Fibroblast of pulmonary artery (primary cell): ENCODE measurements at regions not wholly inside any gene's neighbourhood (a gene's known extent, or its start where the extent isn't known, plus 50 kb on each side); places are given as distances from the start of the nearest gene placed in this dataset.
"Not testable (repeated sequence)": the region's sequence is repeated elsewhere in the genome, so short reads cannot be mapped to it uniquely, and the experiment has no call there.

ENCODE experiments used
- DNase-seq: peaks from one replicate; pipeline ENCODE4 v3.0.0-alpha.2; 2010; ENCODE audit warnings: low read depth
- H3K4me3 ChIP-seq: replicated peaks from 2 replicates; pipeline ENCODE4 v1.5.1; 2011; ENCODE audit warnings: low read depth, mild to moderate bottlenecking, control low read depth, low read length, moderate library complexity
- CTCF ChIP-seq: IDR thresholded peaks from 2 replicates; pipeline ENCODE4 v1.5.1; 2011; ENCODE audit warnings: mild to moderate bottlenecking, control low read depth, low read length, inconsistent platforms; ENCODE audit errors: missing control alignments

- no peak overlapping the region for H3K4me3 ChIP-seq
- peak; percentile 30 for DNase-seq
- TF ChIP-seq CTCF = no peak
These were observed 83.2 kb upstream of the SSBP2 start for GRCh38 chr5:81834021-81834660.

GRCh38 chr5:81830596-81830995, 79.7 kb upstream of the SSBP2 start:
- H3K4me3 ChIP-seq = no peak overlapping the region
- DNase-seq = no peak
- TF ChIP-seq CTCF = no peak

- no peak for TF ChIP-seq CTCF
- H3K4me3 ChIP-seq = no peak overlapping the region
- no peak for DNase-seq
These were observed 78.3 kb upstream of the SSBP2 start for GRCh38 chr5:81829242-81829641.

GRCh38 chr5:81827500-81827899, 76.6 kb upstream of the SSBP2 start:
- DNase-seq = no peak
- no peak for TF ChIP-seq CTCF
- no peak overlapping the region for H3K4me3 ChIP-seq

GRCh38 chr5:81826128-81826527, 75.2 kb upstream of the SSBP2 start:
- peak; percentile 38 for DNase-seq
- peak; percentile 12 for TF ChIP-seq CTCF
- H3K4me3 ChIP-seq = no peak overlapping the region

- TF ChIP-seq CTCF = no peak
- DNase-seq = peak; percentile 63
- H3K4me3 ChIP-seq = no peak overlapping the region
These were observed 74.3 kb upstream of the SSBP2 start for GRCh38 chr5:81825237-81825636.

- not testable (repeated sequence) for H3K4me3 ChIP-seq, DNase-seq
These were observed 72.8 kb upstream of the SSBP2 start for GRCh38 chr5:81823736-81824135.

GRCh38 chr5:81820863-81821262, 70.0 kb upstream of the SSBP2 start:
- no peak for TF ChIP-seq CTCF
- DNase-seq = no peak
- H3K4me3 ChIP-seq = no peak overlapping the region
